GM23338 (cell line): ENCODE measurements at regions not wholly inside any gene's neighbourhood (a gene's known extent, or its start where the extent isn't known, plus 50 kb on each side); places are given as distances from the start of the nearest gene placed in this dataset.

Source experiments
- CTCF ChIP-seq, 2 experiments: fragments of 200-600 bp in 1 of 2; sonication (generic) in 1 of 2; conservative IDR thresholded peaks; 2 replicates each; pipeline versions ENCODE4 v1.5.1 to v1.6.1; 2016 to 2017; ENCODE audit warnings: antibody characterized with exemption in 2 of 2, low read depth in 2 of 2, mild to moderate bottlenecking in 2 of 2, moderate library complexity in 1 of 2
- POLR2AphosphoS5 ChIP-seq: IDR thresholded peaks from 2 replicates; pipeline ENCODE4 v1.6.1; 2016; ENCODE audit warnings: antibody characterized with exemption, low read depth
- TF ChIP-seq, protein P1 (sequence below): IDR thresholded peaks from one replicate; pipeline ENCODE4 v1.6.1; 2018; ENCODE audit warnings: antibody characterized with exemption; ENCODE audit not compliant: unreplicated experiment

GRCh38 chr5:89849830-89850512 lies 559.6 kb downstream of the CETN3 start:
- no peak for TF ChIP-seq CTCF (conservative IDR thresholded peaks at IDR 0.05; ENCODE audit: low read depth in 2 of 2)
- TF ChIP-seq POLR2AphosphoS5 = no peak
- TF ChIP-seq, protein P1, sequence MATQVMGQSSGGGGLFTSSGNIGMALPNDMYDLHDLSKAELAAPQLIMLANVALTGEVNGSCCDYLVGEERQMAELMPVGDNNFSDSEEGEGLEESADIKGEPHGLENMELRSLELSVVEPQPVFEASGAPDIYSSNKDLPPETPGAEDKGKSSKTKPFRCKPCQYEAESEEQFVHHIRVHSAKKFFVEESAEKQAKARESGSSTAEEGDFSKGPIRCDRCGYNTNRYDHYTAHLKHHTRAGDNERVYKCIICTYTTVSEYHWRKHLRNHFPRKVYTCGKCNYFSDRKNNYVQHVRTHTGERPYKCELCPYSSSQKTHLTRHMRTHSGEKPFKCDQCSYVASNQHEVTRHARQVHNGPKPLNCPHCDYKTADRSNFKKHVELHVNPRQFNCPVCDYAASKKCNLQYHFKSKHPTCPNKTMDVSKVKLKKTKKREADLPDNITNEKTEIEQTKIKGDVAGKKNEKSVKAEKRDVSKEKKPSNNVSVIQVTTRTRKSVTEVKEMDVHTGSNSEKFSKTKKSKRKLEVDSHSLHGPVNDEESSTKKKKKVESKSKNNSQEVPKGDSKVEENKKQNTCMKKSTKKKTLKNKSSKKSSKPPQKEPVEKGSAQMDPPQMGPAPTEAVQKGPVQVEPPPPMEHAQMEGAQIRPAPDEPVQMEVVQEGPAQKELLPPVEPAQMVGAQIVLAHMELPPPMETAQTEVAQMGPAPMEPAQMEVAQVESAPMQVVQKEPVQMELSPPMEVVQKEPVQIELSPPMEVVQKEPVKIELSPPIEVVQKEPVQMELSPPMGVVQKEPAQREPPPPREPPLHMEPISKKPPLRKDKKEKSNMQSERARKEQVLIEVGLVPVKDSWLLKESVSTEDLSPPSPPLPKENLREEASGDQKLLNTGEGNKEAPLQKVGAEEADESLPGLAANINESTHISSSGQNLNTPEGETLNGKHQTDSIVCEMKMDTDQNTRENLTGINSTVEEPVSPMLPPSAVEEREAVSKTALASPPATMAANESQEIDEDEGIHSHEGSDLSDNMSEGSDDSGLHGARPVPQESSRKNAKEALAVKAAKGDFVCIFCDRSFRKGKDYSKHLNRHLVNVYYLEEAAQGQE = no peak
